ENCODE measurements at regions not wholly inside any gene's neighbourhood (a gene's known extent, or its start where the extent isn't known, plus 50 kb on each side); places are given as distances from the start of the nearest gene placed in this dataset.

GRCh38 chr2:41726364-41726763 is 321.5 kb upstream of the PKDCC start:
- TF ChIP-seq RAD21 (conservative IDR thresholded peaks at IDR 0.05 in 1 of 2, IDR thresholded peaks at IDR 0.05 in 1 of 2): no peak
- no peak for TF ChIP-seq CTCF (IDR thresholded peaks at IDR 0.05)
- TF ChIP-seq RARB (CRISPR knock-in tag; IDR thresholded peaks at IDR 0.05): no peak
- TF ChIP-seq POLR2A (IDR thresholded peaks at IDR 0.05; ENCODE audit: low read length): no peak

All from A549 (cell line).